ENCODE measurements at regions not wholly inside any gene's neighbourhood (a gene's known extent, or its start where the extent isn't known, plus 50 kb on each side); places are given as distances from the start of the nearest gene placed in this dataset.

DNA sequence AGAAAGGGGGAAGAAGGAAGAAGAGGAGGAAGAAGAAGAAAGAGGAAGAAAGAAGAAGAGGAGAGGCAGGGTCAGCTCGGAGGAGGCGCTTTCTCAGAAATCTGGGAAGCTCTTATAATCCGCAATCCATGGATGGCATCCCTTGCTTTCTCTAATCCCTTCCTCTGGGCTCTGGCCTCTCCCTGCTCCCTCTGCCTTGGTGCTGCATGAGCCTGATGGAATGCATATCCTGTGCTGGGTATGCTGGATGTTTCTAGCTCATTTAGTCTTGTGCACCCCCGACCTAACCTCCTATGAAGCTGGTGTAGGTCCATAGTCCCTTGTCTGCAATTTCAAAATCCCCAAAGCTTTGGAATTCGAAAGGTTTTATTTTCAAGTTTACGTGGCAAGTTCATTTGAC is 94.2 kb upstream of the MYL2 start:
- TF ChIP-seq CTCF (conservative IDR thresholded peaks at IDR 0.05; ENCODE audit: low read depth in 2 of 2), result no peak
- TF ChIP-seq POLR2AphosphoS5 (IDR thresholded peaks at IDR 0.05; ENCODE audit: low read depth), result no peak
- TF ChIP-seq, protein P1, sequence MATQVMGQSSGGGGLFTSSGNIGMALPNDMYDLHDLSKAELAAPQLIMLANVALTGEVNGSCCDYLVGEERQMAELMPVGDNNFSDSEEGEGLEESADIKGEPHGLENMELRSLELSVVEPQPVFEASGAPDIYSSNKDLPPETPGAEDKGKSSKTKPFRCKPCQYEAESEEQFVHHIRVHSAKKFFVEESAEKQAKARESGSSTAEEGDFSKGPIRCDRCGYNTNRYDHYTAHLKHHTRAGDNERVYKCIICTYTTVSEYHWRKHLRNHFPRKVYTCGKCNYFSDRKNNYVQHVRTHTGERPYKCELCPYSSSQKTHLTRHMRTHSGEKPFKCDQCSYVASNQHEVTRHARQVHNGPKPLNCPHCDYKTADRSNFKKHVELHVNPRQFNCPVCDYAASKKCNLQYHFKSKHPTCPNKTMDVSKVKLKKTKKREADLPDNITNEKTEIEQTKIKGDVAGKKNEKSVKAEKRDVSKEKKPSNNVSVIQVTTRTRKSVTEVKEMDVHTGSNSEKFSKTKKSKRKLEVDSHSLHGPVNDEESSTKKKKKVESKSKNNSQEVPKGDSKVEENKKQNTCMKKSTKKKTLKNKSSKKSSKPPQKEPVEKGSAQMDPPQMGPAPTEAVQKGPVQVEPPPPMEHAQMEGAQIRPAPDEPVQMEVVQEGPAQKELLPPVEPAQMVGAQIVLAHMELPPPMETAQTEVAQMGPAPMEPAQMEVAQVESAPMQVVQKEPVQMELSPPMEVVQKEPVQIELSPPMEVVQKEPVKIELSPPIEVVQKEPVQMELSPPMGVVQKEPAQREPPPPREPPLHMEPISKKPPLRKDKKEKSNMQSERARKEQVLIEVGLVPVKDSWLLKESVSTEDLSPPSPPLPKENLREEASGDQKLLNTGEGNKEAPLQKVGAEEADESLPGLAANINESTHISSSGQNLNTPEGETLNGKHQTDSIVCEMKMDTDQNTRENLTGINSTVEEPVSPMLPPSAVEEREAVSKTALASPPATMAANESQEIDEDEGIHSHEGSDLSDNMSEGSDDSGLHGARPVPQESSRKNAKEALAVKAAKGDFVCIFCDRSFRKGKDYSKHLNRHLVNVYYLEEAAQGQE (IDR thresholded peaks at IDR 0.05; ENCODE audit: unreplicated experiment), result no peak
- TF ChIP-seq EZH2 (IDR thresholded peaks at IDR 0.05; ENCODE audit: low read depth, unreplicated experiment), result no peak
- TF ChIP-seq EZH2phosphoT487 (IDR thresholded peaks at IDR 0.05; ENCODE audit: unreplicated experiment), result no peak
- no peak for TF ChIP-seq JUNB (IDR thresholded peaks at IDR 0.05; ENCODE audit: unreplicated experiment)
- TF ChIP-seq, protein P2, sequence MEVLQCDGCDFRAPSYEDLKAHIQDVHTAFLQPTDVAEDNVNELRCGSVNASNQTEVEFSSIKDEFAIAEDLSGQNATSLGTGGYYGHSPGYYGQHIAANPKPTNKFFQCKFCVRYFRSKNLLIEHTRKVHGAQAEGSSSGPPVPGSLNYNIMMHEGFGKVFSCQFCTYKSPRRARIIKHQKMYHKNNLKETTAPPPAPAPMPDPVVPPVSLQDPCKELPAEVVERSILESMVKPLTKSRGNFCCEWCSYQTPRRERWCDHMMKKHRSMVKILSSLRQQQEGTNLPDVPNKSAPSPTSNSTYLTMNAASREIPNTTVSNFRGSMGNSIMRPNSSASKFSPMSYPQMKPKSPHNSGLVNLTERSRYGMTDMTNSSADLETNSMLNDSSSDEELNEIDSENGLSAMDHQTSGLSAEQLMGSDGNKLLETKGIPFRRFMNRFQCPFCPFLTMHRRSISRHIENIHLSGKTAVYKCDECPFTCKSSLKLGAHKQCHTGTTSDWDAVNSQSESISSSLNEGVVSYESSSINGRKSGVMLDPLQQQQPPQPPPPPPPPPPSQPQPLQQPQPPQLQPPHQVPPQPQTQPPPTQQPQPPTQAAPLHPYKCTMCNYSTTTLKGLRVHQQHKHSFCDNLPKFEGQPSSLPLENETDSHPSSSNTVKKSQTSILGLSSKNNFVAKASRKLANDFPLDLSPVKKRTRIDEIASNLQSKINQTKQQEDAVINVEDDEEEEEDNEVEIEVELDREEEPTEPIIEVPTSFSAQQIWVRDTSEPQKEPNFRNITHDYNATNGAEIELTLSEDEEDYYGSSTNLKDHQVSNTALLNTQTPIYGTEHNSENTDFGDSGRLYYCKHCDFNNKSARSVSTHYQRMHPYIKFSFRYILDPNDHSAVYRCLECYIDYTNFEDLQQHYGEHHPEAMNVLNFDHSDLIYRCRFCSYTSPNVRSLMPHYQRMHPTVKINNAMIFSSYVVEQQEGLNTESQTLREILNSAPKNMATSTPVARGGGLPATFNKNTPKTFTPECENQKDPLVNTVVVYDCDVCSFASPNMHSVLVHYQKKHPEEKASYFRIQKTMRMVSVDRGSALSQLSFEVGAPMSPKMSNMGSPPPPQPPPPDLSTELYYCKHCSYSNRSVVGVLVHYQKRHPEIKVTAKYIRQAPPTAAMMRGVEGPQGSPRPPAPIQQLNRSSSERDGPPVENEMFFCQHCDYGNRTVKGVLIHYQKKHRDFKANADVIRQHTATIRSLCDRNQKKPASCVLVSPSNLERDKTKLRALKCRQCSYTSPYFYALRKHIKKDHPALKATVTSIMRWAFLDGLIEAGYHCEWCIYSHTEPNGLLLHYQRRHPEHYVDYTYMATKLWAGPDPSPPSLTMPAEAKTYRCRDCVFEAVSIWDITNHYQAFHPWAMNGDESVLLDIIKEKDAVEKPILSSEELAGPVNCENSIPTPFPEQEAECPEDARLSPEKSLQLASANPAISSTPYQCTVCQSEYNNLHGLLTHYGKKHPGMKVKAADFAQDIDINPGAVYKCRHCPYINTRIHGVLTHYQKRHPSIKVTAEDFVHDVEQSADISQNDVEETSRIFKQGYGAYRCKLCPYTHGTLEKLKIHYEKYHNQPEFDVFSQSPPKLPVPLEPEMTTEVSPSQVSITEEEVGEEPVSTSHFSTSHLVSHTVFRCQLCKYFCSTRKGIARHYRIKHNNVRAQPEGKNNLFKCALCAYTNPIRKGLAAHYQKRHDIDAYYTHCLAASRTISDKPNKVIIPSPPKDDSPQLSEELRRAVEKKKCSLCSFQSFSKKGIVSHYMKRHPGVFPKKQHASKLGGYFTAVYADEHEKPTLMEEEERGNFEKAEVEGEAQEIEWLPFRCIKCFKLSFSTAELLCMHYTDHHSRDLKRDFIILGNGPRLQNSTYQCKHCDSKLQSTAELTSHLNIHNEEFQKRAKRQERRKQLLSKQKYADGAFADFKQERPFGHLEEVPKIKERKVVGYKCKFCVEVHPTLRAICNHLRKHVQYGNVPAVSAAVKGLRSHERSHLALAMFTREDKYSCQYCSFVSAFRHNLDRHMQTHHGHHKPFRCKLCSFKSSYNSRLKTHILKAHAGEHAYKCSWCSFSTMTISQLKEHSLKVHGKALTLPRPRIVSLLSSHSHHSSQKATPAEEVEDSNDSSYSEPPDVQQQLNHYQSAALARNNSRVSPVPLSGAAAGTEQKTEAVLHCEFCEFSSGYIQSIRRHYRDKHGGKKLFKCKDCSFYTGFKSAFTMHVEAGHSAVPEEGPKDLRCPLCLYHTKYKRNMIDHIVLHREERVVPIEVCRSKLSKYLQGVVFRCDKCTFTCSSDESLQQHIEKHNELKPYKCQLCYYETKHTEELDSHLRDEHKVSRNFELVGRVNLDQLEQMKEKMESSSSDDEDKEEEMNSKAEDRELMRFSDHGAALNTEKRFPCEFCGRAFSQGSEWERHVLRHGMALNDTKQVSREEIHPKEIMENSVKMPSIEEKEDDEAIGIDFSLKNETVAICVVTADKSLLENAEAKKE (CRISPR knock-in tag; IDR thresholded peaks at IDR 0.05), result no peak
- no peak for TF ChIP-seq ZNF114 (CRISPR knock-in tag; IDR thresholded peaks at IDR 0.05)
- no peak for TF ChIP-seq CREB1 (CRISPR knock-in tag; IDR thresholded peaks at IDR 0.05; ENCODE audit: low read depth)
